GM13977 (cell line): ENCODE measurements at regions not wholly inside any gene's neighbourhood (a gene's known extent, or its start where the extent isn't known, plus 50 kb on each side); places are given as distances from the start of the nearest gene placed in this dataset.

Experiments
- DNase-seq: peaks from one replicate; pipeline ENCODE4 v3.0.0; 2012; ENCODE audit warnings: low spot score
- CTCF ChIP-seq: IDR thresholded peaks from 2 replicates; pipeline ENCODE4 v1.5.1; 2012; ENCODE audit warnings: mild to moderate bottlenecking, control low read depth; ENCODE audit not compliant: insufficient read depth; ENCODE audit errors: extremely low read depth, missing control alignments
- in situ Hi-C: fragments of 300-500 bp; cut with MboI; formaldehyde crosslinking; loops from one replicate; pipeline ENCODE4 v1.12.0; 2022; ENCODE audit warnings: low sequenced_read_pairs, low pct_unique_long_range_greater_than_20kb, mixed read lengths, inconsistent platforms; ENCODE audit not compliant: unreplicated experiment

- no peak for DNase-seq
- no peak for TF ChIP-seq CTCF
- in situ Hi-C loops, result no loop called here
Measured at GRCh38 chr17:63275318-63275970, 170.7 kb downstream of the CYB561 start.

GRCh38 chr17:63275971-63276745 lies 169.9 kb downstream of the CYB561 start:
- no peak for DNase-seq
- no peak for TF ChIP-seq CTCF
- in situ Hi-C loops, result no loop called here

- TF ChIP-seq CTCF, result no peak
- in situ Hi-C loops, result no loop called here
- DNase-seq, result no peak
Measured at GRCh38 chr17:63276821-63277220, 169.3 kb downstream of the CYB561 start.

GRCh38 chr17:63277629-63278028 lies 168.5 kb downstream of the CYB561 start:
- DNase-seq, result no peak
- in situ Hi-C loops, result no loop called here
- TF ChIP-seq CTCF, result no peak

- DNase-seq, result no peak
- no peak for TF ChIP-seq CTCF
- in situ Hi-C loops, result no loop called here
Measured at GRCh38 chr17:63278728-63279442, 167.2 kb downstream of the CYB561 start.

- no peak for TF ChIP-seq CTCF
- in situ Hi-C loops, result no loop called here
Measured at GRCh38 chr17:63279498-63280230, 166.4 kb downstream of the CYB561 start.

More at GRCh38 chr17:63279498-63280230, 166.4 kb downstream of the CYB561 start:
- no peak for DNase-seq
